PC-3 (cell line): ENCODE measurements at regions not wholly inside any gene's neighbourhood (a gene's known extent, or its start where the extent isn't known, plus 50 kb on each side); places are given as distances from the start of the nearest gene placed in this dataset.

Experiments
- ATAC-seq: fragments of 200-7000 bp; cut with Tn5 transposase; 2 replicates; pipeline ENCODE4 v1.9.1; 2020; ENCODE audit warnings: mild to moderate bottlenecking, moderate library complexity
- BruUV-seq: library from RNA; stranded (reverse); fragments of 400-500 nt; replicated peaks from 2 replicates; lab custom pipeline; 2021; lab: Mats Ljungman, UMichigan
- CTCF ChIA-PET: fragments of 300-600 bp; sonication (Branson Sonifier 250); formaldehyde crosslinking; loops from one replicate; lab custom pipeline; 2022; ENCODE audit warnings: antibody characterized with exemption; lab: Charles Lee
- POLR2A ChIA-PET: fragments of 300-600 bp; sonication (Branson Sonifier 250); formaldehyde crosslinking; loops from one replicate; lab custom pipeline; 2022; ENCODE audit warnings: antibody characterized with exemption; ENCODE audit not compliant: unreplicated experiment; lab: Charles Lee
- DNase-seq: peaks from one replicate; pipeline ENCODE4 v3.0.0-alpha.2; 2015
- H2AFZ ChIP-seq: fragments of 300-600 bp; sonication (generic); 2 replicates; pipeline ENCODE4 v1.6.0; 2016; ENCODE audit warnings: antibody characterized with exemption, low read length
- H3F3A ChIP-seq: fragments of 300-600 bp; sonication (generic); one replicate; pipeline ENCODE4 v1.6.0; 2017; ENCODE audit warnings: antibody characterized with exemption, low read length, control low read depth, mild to moderate bottlenecking; ENCODE audit not compliant: unreplicated experiment
- H3K27ac ChIP-seq: fragments of 300-600 bp; sonication (generic); 2 replicates; pipeline ENCODE4 v1.5.1; 2016; ENCODE audit warnings: mild to moderate bottlenecking, low read length
- H3K27me3 ChIP-seq: fragments of 300-600 bp; sonication (generic); 2 replicates; pipeline ENCODE4 v1.6.1; 2016; ENCODE audit warnings: low read length, mixed read lengths
- H3K36me3 ChIP-seq: fragments of 300-600 bp; sonication (generic); 2 replicates; pipeline ENCODE4 v1.6.1; 2016; ENCODE audit warnings: low read depth, mixed run types, low read length, mixed read lengths
- H3K4me1 ChIP-seq: fragments of 300-600 bp; sonication (generic); 2 replicates; pipeline ENCODE4 v1.5.1; 2016; ENCODE audit warnings: low read length; ENCODE audit not compliant: insufficient read depth
- H3K4me2 ChIP-seq: fragments of 300-600 bp; sonication (generic); 2 replicates; pipeline ENCODE4 v1.6.0; 2016; ENCODE audit warnings: low read length
- H3K4me3 ChIP-seq: fragments of 300-600 bp; sonication (generic); 2 replicates; pipeline ENCODE4 v1.5.1; 2016; ENCODE audit warnings: mild to moderate bottlenecking, low read length, mixed read lengths
- H3K79me2 ChIP-seq: fragments of 300-600 bp; sonication (generic); 2 replicates; pipeline ENCODE4 v1.6.1; 2017; ENCODE audit warnings: low read length, mixed read lengths
- H3K9ac ChIP-seq: fragments of 300-600 bp; sonication (generic); 2 replicates; pipeline ENCODE4 v1.6.0; 2016; ENCODE audit warnings: mild to moderate bottlenecking, low read length
- H3K9me2 ChIP-seq: fragments of 300-600 bp; sonication (generic); replicated peaks from 2 replicates; pipeline ENCODE4 v1.6.1; 2016; ENCODE audit warnings: mixed run types, low read length, mixed read lengths
- H3K9me3 ChIP-seq: fragments of 300-600 bp; sonication (generic); 2 replicates; pipeline ENCODE4 v1.6.1; 2016; ENCODE audit warnings: low read length, mixed read lengths
- H4K20me1 ChIP-seq: fragments of 300-600 bp; sonication (generic); 2 replicates; pipeline ENCODE4 v1.6.1; 2016; ENCODE audit warnings: low read length, mixed read lengths
- CTCF ChIP-seq: fragments of 300-600 bp; sonication (generic); conservative IDR thresholded peaks from 2 replicates; pipeline ENCODE4 v1.5.1; 2017; ENCODE audit warnings: antibody characterized with exemption, low read depth, mild to moderate bottlenecking, low read length
- EZH2 ChIP-seq: fragments of 300-600 bp; sonication (generic); IDR thresholded peaks from one replicate; pipeline ENCODE4 v1.6.1; 2017; ENCODE audit warnings: antibody characterized with exemption, mild to moderate bottlenecking, low read length; ENCODE audit not compliant: unreplicated experiment
- EZH2phosphoT487 ChIP-seq: fragments of 300-600 bp; sonication (generic); IDR thresholded peaks from 2 replicates; pipeline ENCODE4 v1.6.1; 2018; ENCODE audit warnings: mild to moderate bottlenecking, antibody characterized with exemption, low read length, borderline replicate concordance
- intact Hi-C: fragments of 100-400 bp; cut with micrococcal nuclease; formaldehyde crosslinking; loops from 2 replicates; pipeline ENCODE4 v1.9.0; 2023

- no peak overlapping the region for H3K9ac ChIP-seq
- 0 out of 2 replicates have a peak overlapping the region, but pooled peaks have one; percentile 2 for H3K27ac ChIP-seq
- no peaks in the 10 kb centered on the region for H3K9me3 ChIP-seq
- ATAC-seq, result peak; percentile 22; the same call in 1 of the 2 replicates
- CTCF ChIA-PET, result no interaction called here
- H3K79me2 ChIP-seq, result no peaks in the 10 kb centered on the region
- BruUV-seq, result no TSS peak
- H3K27me3 ChIP-seq, result peaks cover 5% of the 10 kb centered on the region; the same call in 1 of the 2 replicates
- peak overlapping the region; percentile 56 for H3K4me3 ChIP-seq
- H2AFZ ChIP-seq, result peak overlapping the region; percentile 77
- no peaks in the 10 kb centered on the region for H3K36me3 ChIP-seq
- POLR2A ChIA-PET, result no interaction called here
- TF ChIP-seq EZH2, result no peak
- no peak for TF ChIP-seq CTCF
- TF ChIP-seq EZH2phosphoT487, result no peak
- no peaks in the 10 kb centered on the region for H4K20me1 ChIP-seq
- intact Hi-C loops, result loop anchor here (10.0 kb wide), 1 partner anchor 217 kb away; no protein-coding TSS in a partner anchor
- peak; percentile 75 for DNase-seq
- no peaks in the 10 kb centered on the region for H3F3A ChIP-seq
- H3K9me2 ChIP-seq, result no peaks in the 10 kb centered on the region
- H3K4me1 ChIP-seq, result peaks cover 18% of the 10 kb centered on the region
- peak overlapping the region; percentile 74 for H3K4me2 ChIP-seq
These were observed 230.0 kb upstream of the BTBD3 start for GRCh38 chr20:11687546-11688292.

DNA sequence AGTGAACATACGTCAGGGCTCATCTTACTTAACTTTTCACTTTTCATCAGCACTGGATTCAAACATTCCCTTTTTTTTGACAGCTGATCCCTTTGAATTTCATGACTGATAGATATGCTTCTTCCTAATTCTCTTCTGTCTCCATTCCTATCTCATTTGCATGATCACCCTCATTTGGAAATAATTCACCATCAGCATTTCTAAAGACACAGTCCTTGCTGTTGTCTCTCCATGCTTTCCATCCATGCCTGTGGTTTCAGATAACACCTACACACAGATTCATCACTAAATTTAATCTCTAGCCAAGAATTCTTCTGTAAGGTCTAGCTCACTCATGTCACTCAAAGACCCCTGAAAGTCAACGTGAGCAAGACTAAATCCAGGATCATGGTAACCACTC is 228.4 kb upstream of the BTBD3 start:
- Histone ChIP-seq H3K9me2 (no peaks in the 10 kb centered on the region), H3K4me3 (no peak overlapping the region), H3K79me2 (no peaks in the 10 kb centered on the region), H3K27me3 (peaks cover 5% of the 10 kb centered on the region; the same call in 1 of the 2 replicates), H3K4me1 (peaks cover 18% of the 10 kb centered on the region), H3K27ac (no peak overlapping the region), H3K4me2 (no peak overlapping the region), H2AFZ (no peak overlapping the region), H4K20me1 (no peaks in the 10 kb centered on the region), H3K36me3 (no peaks in the 10 kb centered on the region), H3K9ac (no peak overlapping the region), H3F3A (no peaks in the 10 kb centered on the region), H3K9me3 (no peaks in the 10 kb centered on the region)
- no peak for TF ChIP-seq CTCF
- TF ChIP-seq EZH2phosphoT487, result no peak
- TF ChIP-seq EZH2, result no peak
- DNase-seq (no peak), ATAC-seq (no peak)
- no TSS peak for BruUV-seq
- intact Hi-C loops, result loop anchor here (10.0 kb wide), 1 partner anchor 216 kb away; no protein-coding TSS in a partner anchor
- ChIA-PET CTCF (no interaction called here), POLR2A (no interaction called here)

- Histone ChIP-seq H3K27ac (no peak overlapping the region), H4K20me1 (no peaks in the 10 kb centered on the region), H3K9me3 (no peaks in the 10 kb centered on the region), H2AFZ (no peak overlapping the region), H3K79me2 (no peaks in the 10 kb centered on the region), H3F3A (no peaks in the 10 kb centered on the region), H3K4me1 (peaks cover 12% of the 10 kb centered on the region), H3K27me3 (no peaks in the 10 kb centered on the region), H3K9ac (no peak overlapping the region), H3K4me3 (no peak overlapping the region), H3K4me2 (no peak overlapping the region), H3K9me2 (no peaks in the 10 kb centered on the region), H3K36me3 (no peaks in the 10 kb centered on the region)
- intact Hi-C loops, result no loop called here
- CTCF ChIA-PET, result no interaction called here
- POLR2A ChIA-PET, result no interaction called here
- DNase-seq (no peak), ATAC-seq (no peak)
- no peak for TF ChIP-seq EZH2phosphoT487
- TF ChIP-seq EZH2, result no peak
- TF ChIP-seq CTCF, result no peak
- no TSS peak for BruUV-seq
These were observed 225.9 kb upstream of the BTBD3 start for GRCh38 chr20:11691766-11692165.
